ENCODE measurements at regions not wholly inside any gene's neighbourhood (a gene's known extent, or its start where the extent isn't known, plus 50 kb on each side); places are given as distances from the start of the nearest gene placed in this dataset.

GRCh38 chr5:108602830-108603229 is 144.9 kb upstream of the FER start:
- Mint-ChIP-seq H3K36me3 (no peaks in the 10 kb centered on the region), H3K4me1 (no peaks in the 10 kb centered on the region), H3K4me3 (no peak overlapping the region), H3K27me3 (ENCODE audit: insufficient read depth, low read depth) (no peaks in the 10 kb centered on the region), H3K27ac (no peak overlapping the region), H3K9me3 (no peaks in the 10 kb centered on the region)
- H3K4me3 ChIP-seq = no peak overlapping the region
- no peak overlapping the region for H3K4me2 ChIP-seq
- H3K4me1 ChIP-seq = no peaks in the 10 kb centered on the region
- no peaks in the 10 kb centered on the region for H3K36me3 ChIP-seq
- H3K79me2 ChIP-seq (ENCODE audit: low read depth) = no peaks in the 10 kb centered on the region
- H3K27ac ChIP-seq = no peak overlapping the region
- DNase-seq (ENCODE audit: low spot score) = no peak
- no peaks in the 10 kb centered on the region for H3K27me3 ChIP-seq
- H4K20me1 ChIP-seq (ENCODE audit: low read depth) = no peaks in the 10 kb centered on the region
- no peaks in the 10 kb centered on the region for H3F3A ChIP-seq (ENCODE audit: low read depth)
- H2AFZ ChIP-seq (replicated peaks) = no peak overlapping the region
- H3K9me3 ChIP-seq (ENCODE audit: low read depth) = no peaks in the 10 kb centered on the region
- no peak overlapping the region for H3K9ac ChIP-seq
- TF ChIP-seq EZH2 (IDR thresholded peaks at IDR 0.05) (no peak), EZH2phosphoT487 (IDR thresholded peaks at IDR 0.05) (no peak), CTCF (IDR thresholded peaks at IDR 0.05) (no peak)

GRCh38 chr5:108590799-108591198 is 156.9 kb upstream of the FER start:
- no peak for DNase-seq (ENCODE audit: low spot score)
- Histone ChIP-seq H3K4me3 (no peak overlapping the region), H3K9me3 (ENCODE audit: low read depth) (no peaks in the 10 kb centered on the region), H3K79me2 (ENCODE audit: low read depth) (no peaks in the 10 kb centered on the region), H3K4me2 (no peak overlapping the region), H3K9ac (no peak overlapping the region), H3K27me3 (no peaks in the 10 kb centered on the region), H3K27ac (no peak overlapping the region), H2AFZ (replicated peaks) (no peak overlapping the region), H4K20me1 (ENCODE audit: low read depth) (no peaks in the 10 kb centered on the region), H3F3A (ENCODE audit: low read depth) (no peaks in the 10 kb centered on the region), H3K4me1 (no peaks in the 10 kb centered on the region), H3K36me3 (no peaks in the 10 kb centered on the region)
- Mint-ChIP-seq H3K27me3 (ENCODE audit: insufficient read depth, low read depth) (no peaks in the 10 kb centered on the region), H3K9me3 (no peaks in the 10 kb centered on the region), H3K4me1 (no peaks in the 10 kb centered on the region), H3K36me3 (no peaks in the 10 kb centered on the region), H3K4me3 (no peak overlapping the region), H3K27ac (no peak overlapping the region)
- TF ChIP-seq CTCF (IDR thresholded peaks at IDR 0.05) (no peak), EZH2 (IDR thresholded peaks at IDR 0.05) (no peak)

GRCh38 chr5:108588323-108588722 is 159.4 kb upstream of the FER start:
- Histone ChIP-seq H2AFZ (replicated peaks) (no peak overlapping the region), H4K20me1 (ENCODE audit: low read depth) (no peaks in the 10 kb centered on the region), H3K4me1 (no peaks in the 10 kb centered on the region), H3K27ac (no peak overlapping the region), H3K9ac (no peak overlapping the region), H3K4me2 (no peak overlapping the region), H3K79me2 (ENCODE audit: low read depth) (no peaks in the 10 kb centered on the region), H3K27me3 (no peaks in the 10 kb centered on the region), H3K4me3 (no peak overlapping the region), H3K36me3 (no peaks in the 10 kb centered on the region), H3F3A (ENCODE audit: low read depth) (no peaks in the 10 kb centered on the region), H3K9me3 (ENCODE audit: low read depth) (no peaks in the 10 kb centered on the region)
- Mint-ChIP-seq H3K36me3 (no peaks in the 10 kb centered on the region), H3K4me3 (no peak overlapping the region), H3K9me3 (no peaks in the 10 kb centered on the region), H3K27me3 (ENCODE audit: insufficient read depth, low read depth) (no peaks in the 10 kb centered on the region), H3K4me1 (no peaks in the 10 kb centered on the region), H3K27ac (no peak overlapping the region)
- TF ChIP-seq EZH2phosphoT487 (IDR thresholded peaks at IDR 0.05) = no peak
- no peak for TF ChIP-seq EZH2 (IDR thresholded peaks at IDR 0.05)
- no peak for TF ChIP-seq CTCF (IDR thresholded peaks at IDR 0.05)
- no peak for DNase-seq (ENCODE audit: low spot score)

- H3K4me3 Mint-ChIP-seq = no peak overlapping the region
- H3K4me2 ChIP-seq = no peak overlapping the region
- H3F3A ChIP-seq (ENCODE audit: low read depth) = no peaks in the 10 kb centered on the region
- TF ChIP-seq CTCF (IDR thresholded peaks at IDR 0.05) (no peak), EZH2 (IDR thresholded peaks at IDR 0.05) (no peak), EZH2phosphoT487 (IDR thresholded peaks at IDR 0.05) (no peak)
- H3K9me3 Mint-ChIP-seq = no peaks in the 10 kb centered on the region
- no peaks in the 10 kb centered on the region for H3K36me3 Mint-ChIP-seq
- no peaks in the 10 kb centered on the region for H3K36me3 ChIP-seq
- no peaks in the 10 kb centered on the region for H4K20me1 ChIP-seq (ENCODE audit: low read depth)
- H3K27ac ChIP-seq = no peak overlapping the region
- no peaks in the 10 kb centered on the region for H3K79me2 ChIP-seq (ENCODE audit: low read depth)
- DNase-seq (ENCODE audit: low spot score) = no peak
- no peaks in the 10 kb centered on the region for H3K27me3 Mint-ChIP-seq (ENCODE audit: insufficient read depth, low read depth)
- H3K4me1 Mint-ChIP-seq = no peaks in the 10 kb centered on the region
- H3K9ac ChIP-seq = no peak overlapping the region
- no peak overlapping the region for H3K27ac Mint-ChIP-seq
- no peak overlapping the region for H3K4me3 ChIP-seq
- no peaks in the 10 kb centered on the region for H3K27me3 ChIP-seq
- H3K9me3 ChIP-seq (ENCODE audit: low read depth) = no peaks in the 10 kb centered on the region
- H2AFZ ChIP-seq (replicated peaks) = no peak overlapping the region
- peaks cover 4% of the 10 kb centered on the region for H3K4me1 ChIP-seq
These were observed 159.9 kb upstream of the FER start for GRCh38 chr5:108587821-108588220.

All from neural progenitor cell (in vitro differentiated cells).